Tibial nerve (tissue), 4 donors: ENCODE measurements at regions not wholly inside any gene's neighbourhood (a gene's known extent, or its start where the extent isn't known, plus 50 kb on each side); places are given as distances from the start of the nearest gene placed in this dataset.

ENCODE experiments used
- CTCF ChIP-seq, 5 experiments: fragments of 200-600 bp in 3 of 5; fragments of 450-650 bp in 2 of 5; sonication (generic) in 3 of 5; IDR thresholded peaks; one replicate each; pipeline ENCODE4 v1.5.1; 2016 to 2019; ENCODE audit warnings: antibody characterized with exemption in 5 of 5, mild to moderate bottlenecking in 3 of 5, moderate library complexity in 2 of 5
- EP300 ChIP-seq, 2 donors: sonication (generic); formaldehyde crosslinking; IDR thresholded peaks; one replicate each; pipeline ENCODE4 v1.6.1; 2017; ENCODE audit warnings: antibody characterized with exemption in 2 of 2, mild to moderate bottlenecking in 1 of 2
- POLR2A ChIP-seq, 2 donors: fragments of 450-650 bp; IDR thresholded peaks; one replicate each; pipeline ENCODE4 v1.6.1; 2017; ENCODE audit warnings: antibody characterized with exemption in 2 of 2, mild to moderate bottlenecking in 2 of 2, moderate library complexity in 2 of 2

GRCh38 chr14:55745906-55746305 is 165.9 kb downstream of the KTN1 start:
- no peak for TF ChIP-seq EP300 (IDR thresholded peaks at IDR 0.05)
- no peak for TF ChIP-seq CTCF (IDR thresholded peaks at IDR 0.05)
- TF ChIP-seq POLR2A (IDR thresholded peaks at IDR 0.05), result no peak
